Skin of body (tissue), 1 donor: ENCODE measurements at regions not wholly inside any gene's neighbourhood (a gene's known extent, or its start where the extent isn't known, plus 50 kb on each side); places are given as distances from the start of the nearest gene placed in this dataset.
A peak's percentile ranks its signal among the peaks of the same experiment; 100 is the strongest.

ENCODE experiments used
- DNase-seq: peaks from one replicate; lab custom pipeline; 2025; lab: John Stamatoyannopoulos, UW

GRCh38 chr1:83583351-83584014, 415.4 kb downstream of the TTLL7 start:
- no peak for DNase-seq

- no peak for DNase-seq
Observed at GRCh38 chr1:83581747-83582146, 417.2 kb downstream of the TTLL7 start.

- no peak for DNase-seq
Observed at GRCh38 chr1:83574791-83575190, 424.1 kb downstream of the TTLL7 start.

- DNase-seq, result no peak
Observed at GRCh38 chr1:83573776-83574175, 425.2 kb downstream of the TTLL7 start.

GRCh38 chr1:83571536-83571935, 427.4 kb downstream of the TTLL7 start:
- no peak for DNase-seq

GRCh38 chr1:83561346-83561745, 437.6 kb downstream of the TTLL7 start:
- peak; percentile 40 for DNase-seq

GRCh38 chr1:83559129-83559840, 439.6 kb downstream of the TTLL7 start:
- no peak for DNase-seq

GRCh38 chr1:83555871-83556270, 443.1 kb downstream of the TTLL7 start:
- no peak for DNase-seq

GRCh38 chr1:83554174-83554573, 444.8 kb downstream of the TTLL7 start:
- DNase-seq, result no peak

GRCh38 chr1:83552820-83553219, 446.1 kb downstream of the TTLL7 start:
- no peak for DNase-seq

- DNase-seq, result no peak
Observed at GRCh38 chr1:83548311-83548710, 450.6 kb downstream of the TTLL7 start.

GRCh38 chr1:83547901-83548300, 451.0 kb downstream of the TTLL7 start:
- no peak for DNase-seq

- DNase-seq, result peak; percentile 91
Observed at GRCh38 chr1:83546874-83547273, 452.1 kb downstream of the TTLL7 start.

- no peak for DNase-seq
Observed at GRCh38 chr1:83545066-83545862, 453.7 kb downstream of the TTLL7 start.

GRCh38 chr1:83543222-83543973, 455.5 kb downstream of the TTLL7 start:
- no peak for DNase-seq

GRCh38 chr1:83531521-83532309, 467.2 kb downstream of the TTLL7 start:
- peak; percentile 77 for DNase-seq

GRCh38 chr1:83530506-83530905, 468.4 kb downstream of the TTLL7 start:
- DNase-seq, result no peak

GRCh38 chr1:83527987-83528386, 470.9 kb downstream of the TTLL7 start:
- peak; percentile 31 for DNase-seq

- DNase-seq, result no peak
Observed at GRCh38 chr1:83520797-83521196, 478.1 kb downstream of the TTLL7 start.

- DNase-seq, result peak; percentile 85
Observed at GRCh38 chr1:83516369-83516768, 482.6 kb downstream of the TTLL7 start.
